SU-DHL-6 (cell line): ENCODE measurements at regions not wholly inside any gene's neighbourhood (a gene's known extent, or its start where the extent isn't known, plus 50 kb on each side); places are given as distances from the start of the nearest gene placed in this dataset.

Source experiments
- H2AFZ ChIP-seq: fragments of 200-600 bp; sonication (generic); 2 replicates; pipeline ENCODE4 v1.6.1; 2014; ENCODE audit warnings: low read depth, mild to moderate bottlenecking, moderate library complexity, mixed read lengths, antibody characterized with exemption, low read length; ENCODE audit not compliant: severe bottlenecking
- H3F3A ChIP-seq: fragments of 200-600 bp; shearing (Covaris generic); 2 replicates; pipeline ENCODE4 v1.6.0; 2016; ENCODE audit warnings: antibody characterized with exemption, mild to moderate bottlenecking; ENCODE audit not compliant: insufficient read depth
- H3K27ac ChIP-seq: fragments of 200-600 bp; sonication (generic); 2 replicates; pipeline ENCODE4 v1.5.1; 2016; ENCODE audit warnings: low read depth, mild to moderate bottlenecking, low read length, moderate library complexity, mixed read lengths
- H3K27me3 ChIP-seq: fragments of 200-600 bp; sonication (generic), shearing (Covaris generic); 2 replicates; pipeline ENCODE4 v1.6.0; 2014; ENCODE audit warnings: mild to moderate bottlenecking, low read length
- H3K36me3 ChIP-seq: fragments of 200-600 bp; sonication (generic); 2 replicates; pipeline ENCODE4 v1.6.1; 2014; ENCODE audit warnings: mild to moderate bottlenecking, low read length, mixed read lengths
- H3K4me2 ChIP-seq: fragments of 300-600, 200-600 bp; shearing (Covaris generic), sonication (generic); 2 replicates; pipeline ENCODE4 v1.6.0; 2014; ENCODE audit warnings: low read length, low read depth, mild to moderate bottlenecking; ENCODE audit not compliant: poor library complexity, severe bottlenecking
- H3K4me3 ChIP-seq: fragments of 200-600 bp; sonication (generic); 2 replicates; pipeline ENCODE4 v1.5.1; 2014; ENCODE audit warnings: antibody characterized with exemption, low read length, mild to moderate bottlenecking, mixed read lengths; ENCODE audit not compliant: insufficient read depth, poor library complexity, severe bottlenecking
- H3K79me2 ChIP-seq: fragments of 200-600 bp; sonication (generic); 2 replicates; pipeline ENCODE4 v1.6.1; 2014; ENCODE audit warnings: mild to moderate bottlenecking, low read length, moderate library complexity; ENCODE audit not compliant: insufficient read depth
- H3K9ac ChIP-seq: fragments of 200-600 bp; sonication (generic); 2 replicates; pipeline ENCODE4 v1.7.0; 2014; ENCODE audit warnings: mild to moderate bottlenecking, low read length
- H3K9me2 ChIP-seq: fragments of 200-600 bp; sonication (generic); replicated peaks from 2 replicates; pipeline ENCODE4 v1.6.1; 2014; ENCODE audit warnings: low read length; ENCODE audit not compliant: insufficient read depth
- H3K9me3 ChIP-seq: fragments of 200-600 bp; sonication (generic); 2 replicates; pipeline ENCODE4 v1.6.1; 2014; ENCODE audit warnings: low read length, mixed read lengths; ENCODE audit not compliant: insufficient read depth
- H4K20me1 ChIP-seq: fragments of 200-600 bp; sonication (generic); 2 replicates; pipeline ENCODE4 v1.6.1; 2014; ENCODE audit warnings: low read depth, mild to moderate bottlenecking, antibody characterized with exemption, low read length, moderate library complexity, mixed read lengths
- CTCF ChIP-seq: fragments of 200-600 bp; sonication (generic); IDR thresholded peaks from one replicate; pipeline ENCODE4 v1.5.1; 2017; ENCODE audit warnings: antibody characterized with exemption, mild to moderate bottlenecking, low read length, moderate library complexity; ENCODE audit not compliant: insufficient read depth, poor library complexity, severe bottlenecking
- EZH2phosphoT487 ChIP-seq: fragments of 200-600 bp; sonication (generic), shearing (Covaris generic); conservative IDR thresholded peaks from 2 replicates; pipeline ENCODE4 v1.6.1; 2018; ENCODE audit warnings: mild to moderate bottlenecking, antibody characterized with exemption, low read length, moderate library complexity, mixed read lengths

GRCh38 chr5:125244531-125244930 lies 498.1 kb upstream of the ZNF608 start:
- H3K9me2 ChIP-seq: no peaks in the 10 kb centered on the region
- no peaks in the 10 kb centered on the region for H4K20me1 ChIP-seq
- no peaks in the 10 kb centered on the region for H3K27me3 ChIP-seq
- no peak overlapping the region for H3K9ac ChIP-seq
- no peak overlapping the region for H3K4me3 ChIP-seq
- no peak overlapping the region for H3K27ac ChIP-seq
- no peaks in the 10 kb centered on the region for H3K79me2 ChIP-seq
- H2AFZ ChIP-seq: no peak overlapping the region
- no peaks in the 10 kb centered on the region for H3K36me3 ChIP-seq
- TF ChIP-seq EZH2phosphoT487 (no peak), CTCF (no peak)
- H3F3A ChIP-seq: no peaks in the 10 kb centered on the region
- H3K9me3 ChIP-seq: no peaks in the 10 kb centered on the region
- H3K4me2 ChIP-seq: no peak overlapping the region

- no peaks in the 10 kb centered on the region for H3K79me2 ChIP-seq
- H3K9me2 ChIP-seq: no peaks in the 10 kb centered on the region
- H3K9me3 ChIP-seq: no peaks in the 10 kb centered on the region
- no peaks in the 10 kb centered on the region for H4K20me1 ChIP-seq
- no peak for TF ChIP-seq EZH2phosphoT487
- no peak for TF ChIP-seq CTCF
- H3K36me3 ChIP-seq: no peaks in the 10 kb centered on the region
- H3K27me3 ChIP-seq: no peaks in the 10 kb centered on the region
- no peak overlapping the region for H3K9ac ChIP-seq
- no peak overlapping the region for H3K4me2 ChIP-seq
- no peak overlapping the region for H2AFZ ChIP-seq
- no peak overlapping the region for H3K4me3 ChIP-seq
- no peak overlapping the region for H3K27ac ChIP-seq
- H3F3A ChIP-seq: no peaks in the 10 kb centered on the region
Observed at GRCh38 chr5:125245216-125245615, 498.8 kb upstream of the ZNF608 start.

GRCh38 chr5:125249400-125249799 lies 503.0 kb upstream of the ZNF608 start:
- no peak for TF ChIP-seq EZH2phosphoT487
- no peak for TF ChIP-seq CTCF
- Histone ChIP-seq H3K9ac (no peak overlapping the region), H3K4me3 (no peak overlapping the region), H3K36me3 (no peaks in the 10 kb centered on the region), H2AFZ (no peak overlapping the region), H4K20me1 (no peaks in the 10 kb centered on the region), H3K79me2 (no peaks in the 10 kb centered on the region), H3K9me3 (0 out of 2 replicates have a peak, but pooled peaks cover 13% of the 10 kb centered on the region), H3K27me3 (no peaks in the 10 kb centered on the region), H3K27ac (no peak overlapping the region), H3K4me2 (no peak overlapping the region), H3F3A (no peaks in the 10 kb centered on the region), H3K9me2 (no peaks in the 10 kb centered on the region)
